HEK293 (cell line): ENCODE measurements at regions not wholly inside any gene's neighbourhood (a gene's known extent, or its start where the extent isn't known, plus 50 kb on each side); places are given as distances from the start of the nearest gene placed in this dataset.

Experiments
- CTCF ChIA-PET: fragments of 350-600 bp; formaldehyde crosslinking; extraction: SDS; loops from one replicate; lab custom pipeline; 2021; ENCODE audit warnings: antibody characterized with exemption; lab: Yijun Ruan, JAX
- POLR2A ChIA-PET: fragments of 300-600 bp; formaldehyde crosslinking; extraction: SDS; loops from one replicate; lab custom pipeline; 2020; ENCODE audit warnings: antibody characterized with exemption, inconsistent platforms; lab: Yijun Ruan, JAX
- H3K27ac ChIP-seq: fragments of 200-500 bp; sonication (Bioruptor generic); 2 replicates; pipeline ENCODE4 v1.5.1; 2014; ENCODE audit warnings: low read depth, low read length, control low read depth, inconsistent platforms; ENCODE audit errors: extremely low read depth
- H3K36me3 ChIP-seq, 2 experiments: fragments of 200-500 bp in 1 of 2; sonication (Bioruptor generic) in 1 of 2; 1 replicate in 1 of 2; 2 replicates in 1 of 2; pipeline ENCODE4 v1.5.1; 2014 to 2017; ENCODE audit warnings: inconsistent platforms in 2 of 2, low read length in 2 of 2; ENCODE audit not compliant: control insufficient read depth in 2 of 2, insufficient read depth in 1 of 2
- H3K4me1 ChIP-seq: fragments of 200-500 bp; sonication (Bioruptor generic); 2 replicates; pipeline ENCODE4 v1.5.1; 2014; ENCODE audit warnings: mild to moderate bottlenecking, low read length, inconsistent platforms; ENCODE audit not compliant: control insufficient read depth, insufficient read depth
- H3K4me3 ChIP-seq: 2 replicates; pipeline ENCODE4 v1.5.1; 2011; ENCODE audit warnings: low read depth, mild to moderate bottlenecking, control low read depth, low read length, moderate library complexity
- H3K9me3 ChIP-seq: fragments of 200-500 bp; sonication (Bioruptor generic); 2 replicates; pipeline ENCODE4 v1.5.1; 2014; ENCODE audit warnings: low read depth, low read length, inconsistent platforms; ENCODE audit not compliant: control insufficient read depth, insufficient read depth
- AEBP2 ChIP-seq: fragments of 450-650 bp; formaldehyde crosslinking; IDR thresholded peaks from 2 replicates; pipeline ENCODE4 v1.5.1; 2016; ENCODE audit warnings: missing biosample characterization, missing genetic modification characterization, borderline replicate concordance
- BCL11A ChIP-seq: fragments of 450-650 bp; formaldehyde crosslinking; IDR thresholded peaks from 2 replicates; pipeline ENCODE4 v1.5.1; 2016; ENCODE audit warnings: low read depth, missing biosample characterization, missing genetic modification characterization
- ELK4 ChIP-seq: IDR thresholded peaks from 2 replicates; pipeline ENCODE4 v1.6.1; 2011; ENCODE audit warnings: mild to moderate bottlenecking, low read depth, low read length, borderline replicate concordance
- GLI4 ChIP-seq: fragments of 450-650 bp; formaldehyde crosslinking; IDR thresholded peaks from 2 replicates; pipeline ENCODE4 v1.5.1; 2016; ENCODE audit warnings: missing biosample characterization, missing genetic modification characterization
- HOXD13 ChIP-seq: sonication (generic); formaldehyde crosslinking; IDR thresholded peaks from 2 replicates; pipeline ENCODE4 v1.8.0; 2022; ENCODE audit warnings: missing genetic modification reagents, borderline replicate concordance
- PBX3 ChIP-seq: sonication (generic); formaldehyde crosslinking; IDR thresholded peaks from 2 replicates; pipeline ENCODE4 v1.8.1; 2022; ENCODE audit warnings: mild to moderate bottlenecking, moderate library complexity, missing genetic modification reagents
- REPIN1 ChIP-seq: fragments of 450-650 bp; formaldehyde crosslinking; IDR thresholded peaks from 2 replicates; pipeline ENCODE4 v1.5.1; 2017; ENCODE audit warnings: missing biosample characterization, missing genetic modification characterization, low read depth
- SCRT2 ChIP-seq: fragments of 450-650 bp; formaldehyde crosslinking; IDR thresholded peaks from 2 replicates; pipeline ENCODE4 v1.5.1; 2016; ENCODE audit warnings: missing biosample characterization, missing genetic modification characterization
- ZBTB20 ChIP-seq: fragments of 450-650 bp; formaldehyde crosslinking; IDR thresholded peaks from 2 replicates; pipeline ENCODE4 v1.5.1; 2016; ENCODE audit warnings: missing biosample characterization, missing genetic modification characterization
- ZBTB21 ChIP-seq: fragments of 450-650 bp; formaldehyde crosslinking; IDR thresholded peaks from 2 replicates; pipeline ENCODE4 v1.5.1; 2017; ENCODE audit warnings: missing biosample characterization, missing genetic modification characterization
- ZBTB44 ChIP-seq: fragments of 450-650 bp; IDR thresholded peaks from 2 replicates; pipeline ENCODE4 v1.5.1; 2018; ENCODE audit warnings: missing biosample characterization, mild to moderate bottlenecking, missing genetic modification characterization
- ZNF175 ChIP-seq: fragments of 450-650 bp; formaldehyde crosslinking; IDR thresholded peaks from 2 replicates; pipeline ENCODE4 v1.5.1; 2016; ENCODE audit warnings: missing biosample characterization, missing genetic modification characterization
- ZNF2 ChIP-seq: fragments of 450-650 bp; formaldehyde crosslinking; IDR thresholded peaks from 2 replicates; pipeline ENCODE4 v1.5.1; 2016; ENCODE audit warnings: missing biosample characterization, missing genetic modification characterization
- ZNF24 ChIP-seq: fragments of 450-650 bp; formaldehyde crosslinking; IDR thresholded peaks from 2 replicates; pipeline ENCODE4 v1.5.1; 2016; ENCODE audit warnings: missing biosample characterization, missing genetic modification characterization
- ZNF521 ChIP-seq: fragments of 450-650 bp; formaldehyde crosslinking; IDR thresholded peaks from 2 replicates; pipeline ENCODE4 v1.5.1; 2017; ENCODE audit warnings: missing biosample characterization, mild to moderate bottlenecking, missing genetic modification characterization
- ZNF555 ChIP-seq: fragments of 450-650 bp; formaldehyde crosslinking; conservative IDR thresholded peaks from 2 replicates; pipeline ENCODE4 v1.5.1; 2017; ENCODE audit warnings: missing biosample characterization, mild to moderate bottlenecking, missing genetic modification characterization, inconsistent platforms
- ZNF560 ChIP-seq: fragments of 450-650 bp; formaldehyde crosslinking; IDR thresholded peaks from 2 replicates; pipeline ENCODE4 v1.5.1; 2017; ENCODE audit warnings: missing biosample characterization, missing genetic modification characterization, borderline replicate concordance
- ZNF561 ChIP-seq: fragments of 450-650 bp; IDR thresholded peaks from 2 replicates; pipeline ENCODE4 v1.5.1; 2018; ENCODE audit warnings: missing biosample characterization, missing genetic modification characterization, borderline replicate concordance
- ZNF677 ChIP-seq: fragments of 450-650 bp; IDR thresholded peaks from 2 replicates; pipeline ENCODE4 v1.5.0; 2018; ENCODE audit warnings: missing biosample characterization, mild to moderate bottlenecking, missing genetic modification characterization, moderate library complexity
- ZNF785 ChIP-seq: fragments of 450-650 bp; formaldehyde crosslinking; IDR thresholded peaks from 2 replicates; pipeline ENCODE4 v1.5.1; 2016; ENCODE audit warnings: missing biosample characterization, missing genetic modification characterization
- TF ChIP-seq, protein P1 (sequence below): fragments of 450-650 bp; formaldehyde crosslinking; IDR thresholded peaks from 2 replicates; pipeline ENCODE4 v1.5.1; 2017; ENCODE audit warnings: missing biosample characterization, missing genetic modification characterization
- TF ChIP-seq, protein P2 (sequence below): fragments of 450-650 bp; formaldehyde crosslinking; IDR thresholded peaks from 2 replicates; pipeline ENCODE4 v1.5.1; 2016; ENCODE audit warnings: missing biosample characterization, missing genetic modification characterization
- TF ChIP-seq, protein P3 (sequence below): fragments of 450-650 bp; formaldehyde crosslinking; IDR thresholded peaks from 2 replicates; pipeline ENCODE4 v1.5.1; 2016; ENCODE audit warnings: missing biosample characterization, missing genetic modification characterization

DNA sequence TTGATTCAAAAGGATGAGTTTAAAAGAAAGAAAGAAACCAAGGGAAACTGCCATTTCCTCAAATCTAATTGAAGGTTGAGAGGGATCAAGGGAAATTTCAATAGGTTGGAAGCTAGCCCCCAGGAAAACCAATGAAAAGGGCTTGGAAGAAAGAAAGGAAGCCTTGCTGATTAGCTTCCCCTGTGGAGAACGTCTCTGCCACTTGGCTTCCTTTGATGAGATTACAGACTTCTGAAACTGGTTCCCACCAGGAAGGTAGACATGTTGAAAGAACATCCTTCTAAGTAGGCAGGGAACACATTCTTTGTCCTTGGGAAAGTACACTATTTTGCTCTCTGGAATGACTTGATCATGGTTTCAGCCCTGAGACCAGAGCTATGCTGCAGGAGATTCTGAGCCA lies 65.5 kb upstream of the DMRTA1 start (continued):
- TF ChIP-seq, protein P1, sequence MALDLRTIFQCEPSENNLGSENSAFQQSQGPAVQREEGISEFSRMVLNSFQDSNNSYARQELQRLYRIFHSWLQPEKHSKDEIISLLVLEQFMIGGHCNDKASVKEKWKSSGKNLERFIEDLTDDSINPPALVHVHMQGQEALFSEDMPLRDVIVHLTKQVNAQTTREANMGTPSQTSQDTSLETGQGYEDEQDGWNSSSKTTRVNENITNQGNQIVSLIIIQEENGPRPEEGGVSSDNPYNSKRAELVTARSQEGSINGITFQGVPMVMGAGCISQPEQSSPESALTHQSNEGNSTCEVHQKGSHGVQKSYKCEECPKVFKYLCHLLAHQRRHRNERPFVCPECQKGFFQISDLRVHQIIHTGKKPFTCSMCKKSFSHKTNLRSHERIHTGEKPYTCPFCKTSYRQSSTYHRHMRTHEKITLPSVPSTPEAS (tag by site-specific recombination): no peak
- TF ChIP-seq SCRT2 (no peak), ZNF785 (tag by site-specific recombination) (no peak), HOXD13 (CRISPR knock-in tag) (no peak), PBX3 (no peak), ZNF561 (tag by site-specific recombination) (no peak), ZBTB21 (tag by site-specific recombination) (no peak), ZNF24 (tag by site-specific recombination) (no peak), ELK4 (no peak)

GRCh38 chr9:22382331-22382730 lies 64.3 kb upstream of the DMRTA1 start:
- TF ChIP-seq BCL11A (tag by site-specific recombination): no peak
- no peak for TF ChIP-seq ZNF521 (tag by site-specific recombination)
- no peak for TF ChIP-seq ZNF560 (tag by site-specific recombination)
- TF ChIP-seq ZNF2 (tag by site-specific recombination): no peak
- TF ChIP-seq ZNF175 (tag by site-specific recombination): no peak
- no peak for TF ChIP-seq ZNF555 (tag by site-specific recombination)
- no peak for TF ChIP-seq AEBP2 (tag by site-specific recombination)
- no peak for TF ChIP-seq GLI4
- TF ChIP-seq ZNF677 (tag by site-specific recombination): no peak
- TF ChIP-seq, protein P2, sequence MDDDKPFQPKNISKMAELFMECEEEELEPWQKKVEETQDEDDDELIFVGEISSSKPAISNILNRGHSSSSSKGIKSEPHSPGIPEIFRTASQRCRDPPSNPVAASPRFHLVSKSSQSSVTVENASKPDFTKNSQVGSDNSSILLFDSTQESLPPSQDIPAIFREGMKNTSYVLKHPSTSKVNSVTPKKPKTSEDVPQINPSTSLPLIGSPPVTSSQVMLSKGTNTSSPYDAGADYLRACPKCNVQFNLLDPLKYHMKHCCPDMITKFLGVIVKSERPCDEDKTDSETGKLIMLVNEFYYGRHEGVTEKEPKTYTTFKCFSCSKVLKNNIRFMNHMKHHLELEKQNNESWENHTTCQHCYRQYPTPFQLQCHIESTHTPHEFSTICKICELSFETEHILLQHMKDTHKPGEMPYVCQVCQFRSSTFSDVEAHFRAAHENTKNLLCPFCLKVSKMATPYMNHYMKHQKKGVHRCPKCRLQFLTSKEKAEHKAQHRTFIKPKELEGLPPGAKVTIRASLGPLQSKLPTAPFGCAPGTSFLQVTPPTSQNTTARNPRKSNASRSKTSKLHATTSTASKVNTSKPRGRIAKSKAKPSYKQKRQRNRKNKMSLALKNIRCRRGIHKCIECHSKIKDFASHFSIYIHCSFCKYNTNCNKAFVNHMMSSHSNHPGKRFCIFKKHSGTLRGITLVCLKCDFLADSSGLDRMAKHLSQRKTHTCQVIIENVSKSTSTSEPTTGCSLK (tag by site-specific recombination): no peak
- no peak for TF ChIP-seq ZBTB44
- TF ChIP-seq, protein P3, sequence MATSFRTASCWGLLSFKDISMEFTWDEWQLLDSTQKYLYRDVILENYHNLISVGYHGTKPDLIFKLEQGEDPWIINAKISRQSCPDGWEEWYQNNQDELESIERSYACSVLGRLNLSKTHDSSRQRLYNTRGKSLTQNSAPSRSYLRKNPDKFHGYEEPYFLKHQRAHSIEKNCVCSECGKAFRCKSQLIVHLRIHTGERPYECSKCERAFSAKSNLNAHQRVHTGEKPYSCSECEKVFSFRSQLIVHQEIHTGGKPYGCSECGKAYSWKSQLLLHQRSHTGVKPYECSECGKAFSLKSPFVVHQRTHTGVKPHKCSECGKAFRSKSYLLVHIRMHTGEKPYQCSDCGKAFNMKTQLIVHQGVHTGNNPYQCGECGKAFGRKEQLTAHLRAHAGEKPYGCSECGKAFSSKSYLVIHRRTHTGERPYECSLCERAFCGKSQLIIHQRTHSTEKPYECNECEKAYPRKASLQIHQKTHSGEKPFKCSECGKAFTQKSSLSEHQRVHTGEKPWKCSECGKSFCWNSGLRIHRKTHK: no peak
- no peak for TF ChIP-seq ZBTB20 (tag by site-specific recombination)
- no peak for TF ChIP-seq REPIN1 (tag by site-specific recombination)
- Histone ChIP-seq H3K36me3 (no peaks in the 10 kb centered on the region), H3K27ac (no peak overlapping the region), H3K4me3 (no peak overlapping the region), H3K9me3 (no peaks in the 10 kb centered on the region), H3K4me1 (peaks cover 12% of the 10 kb centered on the region)
- ChIA-PET POLR2A (no interaction called here), CTCF (no interaction called here)
